Stimulated activated CD8-positive, alpha-beta memory T cell treated with anti-CD3 and anti-CD28 coated beads, Interleukin-7, amount 100 ng/mL, for 48 hours (primary cell): ENCODE measurements at regions not wholly inside any gene's neighbourhood (a gene's known extent, or its start where the extent isn't known, plus 50 kb on each side); places are given as distances from the start of the nearest gene placed in this dataset.

Source experiments
- DNase-seq, 2 donors: peaks; one replicate each; pipeline ENCODE4 v3.0.0-alpha.2; 2020; ENCODE audit warnings: low read depth in 1 of 2; ENCODE audit errors: extremely low read depth in 1 of 2

- DNase-seq, result no peak
Measured at GRCh38 chr1:186736971-186737685, 56.9 kb upstream of the PTGS2 start.

GRCh38 chr1:186735463-186735862, 55.2 kb upstream of the PTGS2 start:
- no peak for DNase-seq

- DNase-seq, result no peak
Measured at GRCh38 chr1:186730951-186731729, 50.9 kb upstream of the PTGS2 start.
